GM12878 (cell line): ENCODE measurements at regions not wholly inside any gene's neighbourhood (a gene's known extent, or its start where the extent isn't known, plus 50 kb on each side); places are given as distances from the start of the nearest gene placed in this dataset.

Experiments
- ATAC-seq: fragments of 200-7000 bp; cut with Tn5 transposase; 3 replicates; pipeline ENCODE4 v1.9.1; 2020; ENCODE audit warnings: mild to moderate bottlenecking, moderate library complexity
- BruUV-seq: library from RNA; stranded (reverse); fragments of 400-500 nt; replicated peaks from 2 replicates; lab custom pipeline; 2021; lab: Mats Ljungman, UMichigan
- CTCF ChIA-PET: fragments of 300-600 bp; sonication (Branson Sonifier 250); formaldehyde crosslinking; extraction: SDS; loops from one replicate; lab custom pipeline; 2021; ENCODE audit warnings: inconsistent platforms; lab: Yijun Ruan, JAX
- POLR2A ChIA-PET: fragments of 350-600 bp; formaldehyde crosslinking; extraction: SDS; loops from one replicate; lab custom pipeline; 2021; ENCODE audit warnings: inconsistent platforms; lab: Charles Lee
- RAD21 ChIA-PET: fragments of 300-600 bp; sonication (Branson Sonifier 250); formaldehyde crosslinking; loops from one replicate; lab custom pipeline; 2023; ENCODE audit warnings: antibody characterized with exemption; ENCODE audit not compliant: unreplicated experiment; lab: Charles Lee
- SMC1A ChIA-PET: fragments of 300-600 bp; sonication (Branson Sonifier 250); formaldehyde crosslinking; loops from one replicate; lab custom pipeline; 2023; ENCODE audit not compliant: unreplicated experiment, uncharacterized antibody; lab: Charles Lee
- DNase-seq: peaks from one replicate; pipeline ENCODE4 v3.0.0-alpha.2; 2011; ENCODE audit warnings: low read depth, low spot score
- FAIRE-seq: peaks from 3 replicates; lab custom pipeline; 2011; peaks lifted over from hg19 to GRCh38; lab: Jason Lieb, UNC
- H2AFZ ChIP-seq: 2 replicates; pipeline ENCODE4 v1.6.0; 2011; ENCODE audit warnings: low read depth, low read length, control low read depth; ENCODE audit not compliant: control insufficient read depth
- H3K27ac ChIP-seq: 2 replicates; pipeline ENCODE4 v1.5.1; 2011; ENCODE audit warnings: control low read depth; ENCODE audit not compliant: control insufficient read depth, insufficient read depth
- H3K27me3 ChIP-seq, 2 experiments: replicated peaks in 1 of 2; 2 replicates each; pipeline versions ENCODE4 v1.6.0 to v1.6.1; 2011; ENCODE audit warnings: low read length in 1 of 2; ENCODE audit not compliant: control insufficient read depth in 2 of 2, insufficient read depth in 2 of 2
- H3K36me3 ChIP-seq, 2 experiments: 2 replicates each; pipeline ENCODE4 v1.5.1; 2011; ENCODE audit warnings: low read length in 1 of 2; ENCODE audit not compliant: control insufficient read depth in 2 of 2, insufficient read depth in 2 of 2
- H3K4me1 ChIP-seq: 2 replicates; pipeline ENCODE4 v1.6.1; 2011; ENCODE audit warnings: mild to moderate bottlenecking, low read length, moderate library complexity, mixed read lengths; ENCODE audit not compliant: control insufficient read depth, insufficient read depth
- H3K4me2 ChIP-seq: 2 replicates; pipeline ENCODE4 v1.6.0; 2011; ENCODE audit warnings: control low read depth; ENCODE audit not compliant: control insufficient read depth, insufficient read depth
- H3K4me3 ChIP-seq: fragments of 200-600 bp; sonication (generic); 2 replicates; pipeline ENCODE4 v1.5.1; 2016
- H3K79me2 ChIP-seq: 2 replicates; pipeline ENCODE4 v1.6.0; 2011; ENCODE audit warnings: low read length; ENCODE audit not compliant: control insufficient read depth, insufficient read depth
- H3K9ac ChIP-seq: 2 replicates; pipeline ENCODE4 v1.8.0; 2011; ENCODE audit warnings: low read length, control low read depth, mixed read lengths; ENCODE audit not compliant: control insufficient read depth, insufficient read depth
- H3K9me3 ChIP-seq: replicated peaks from 3 replicates; pipeline ENCODE4 v1.5.1; 2011; ENCODE audit warnings: mild to moderate bottlenecking, low read length; ENCODE audit not compliant: control insufficient read depth, insufficient read depth
- H4K20me1 ChIP-seq: 2 replicates; pipeline ENCODE4 v1.6.0; 2011; ENCODE audit not compliant: control insufficient read depth, insufficient read depth
- PAX5 ChIP-seq: IDR thresholded peaks from 2 replicates; pipeline ENCODE4 v1.6.1; 2011; ENCODE audit warnings: low read depth, low read length, borderline replicate concordance
- PBX3 ChIP-seq: IDR thresholded peaks from 2 replicates; pipeline ENCODE4 v1.6.1; 2011; ENCODE audit warnings: mild to moderate bottlenecking, low read depth, low read length, moderate library complexity; ENCODE audit not compliant: insufficient replicate concordance
- TCF3 ChIP-seq: IDR thresholded peaks from 2 replicates; pipeline ENCODE4 v1.6.1; 2012; ENCODE audit warnings: low read depth, mild to moderate bottlenecking, low read length, borderline replicate concordance; ENCODE audit not compliant: insufficient read depth
- ZBTB33 ChIP-seq: fragments of 450-650 bp; IDR thresholded peaks from 2 replicates; pipeline ENCODE4 v1.6.1; 2017; ENCODE audit warnings: mild to moderate bottlenecking
- WGBS: methylation state at CpG from one replicate; pipeline ENCODE4 v1.1.6; 2016; ENCODE audit warnings: low lambda C conversion rate; ENCODE audit not compliant: insufficient replicate concordance, insufficient coverage; ENCODE audit errors: missing lambda C conversion rate; 5-methylcytosine and 5-hydroxymethylcytosine counted together
- in situ Hi-C: fragments of 300-500 bp; cut with MboI; formaldehyde crosslinking; loops from 9 replicates; pipeline ENCODE4 v1.14.3; 2018; ENCODE audit warnings: mixed read lengths
- intact Hi-C: fragments of 100-400 bp; cut with micrococcal nuclease; formaldehyde crosslinking; loops from one replicate; pipeline ENCODE4 v1.14.2; 2022; ENCODE audit not compliant: unreplicated experiment

GRCh38 chrX:36626898-36627297 is 381.3 kb upstream of the FAM47C start:
- DNase-seq (no peak), ATAC-seq (no peak), FAIRE-seq (no peak)
- no TSS peak for BruUV-seq
- H3K27me3 ChIP-seq: no peaks in the 10 kb centered on the region
- H3K79me2 ChIP-seq: no peaks in the 10 kb centered on the region
- H3K27ac ChIP-seq: no peak overlapping the region
- H3K9me3 ChIP-seq: no peaks in the 10 kb centered on the region
- H3K4me2 ChIP-seq: no peak overlapping the region
- intact Hi-C loops: no loop called here
- no peaks in the 10 kb centered on the region for H4K20me1 ChIP-seq
- no peaks in the 10 kb centered on the region for H3K4me1 ChIP-seq
- H3K9ac ChIP-seq: no peak overlapping the region
- ChIA-PET POLR2A (no interaction called here), RAD21 (no interaction called here), SMC1A (no interaction called here), CTCF (interaction anchor here (0.6 to 1.0 kb wide), 2 partner anchors 12 to 18 kb away, joined by 3 read pairs; no protein-coding TSS in a partner anchor)
- in situ Hi-C loops: no loop called here
- no peak overlapping the region for H3K4me3 ChIP-seq
- H2AFZ ChIP-seq: no peak overlapping the region
- WGBS: 0% methylated on average over 2 of the region's 2 CpGs
- H3K36me3 ChIP-seq: no peaks in the 10 kb centered on the region
- TF ChIP-seq PBX3 (no peak), PAX5 (no peak), TCF3 (no peak), ZBTB33 (no peak)
